LoVo (cell line): ENCODE measurements at regions not wholly inside any gene's neighbourhood (a gene's known extent, or its start where the extent isn't known, plus 50 kb on each side); places are given as distances from the start of the nearest gene placed in this dataset.

Experiments
- DNase-seq: peaks from one replicate; pipeline ENCODE4 v3.0.0-alpha.2; 2016; ENCODE audit warnings: low spot score

- DNase-seq: no peak
Observed at GRCh38 chr12:66910366-66910974, 231.6 kb upstream of the GRIP1 start.

GRCh38 chr12:66915306-66915904 is 236.5 kb upstream of the GRIP1 start:
- no peak for DNase-seq

GRCh38 chr12:66916189-66916588 is 237.3 kb upstream of the GRIP1 start:
- DNase-seq: no peak

GRCh38 chr12:66919466-66919865 is 240.6 kb upstream of the GRIP1 start:
- no peak for DNase-seq

- DNase-seq: no peak
Observed at GRCh38 chr12:66920205-66920604, 241.3 kb upstream of the GRIP1 start.

- no peak for DNase-seq
Observed at GRCh38 chr12:66921151-66921550, 242.3 kb upstream of the GRIP1 start.

GRCh38 chr12:66925083-66925482 is 246.2 kb upstream of the GRIP1 start:
- DNase-seq: no peak

- DNase-seq: no peak
Observed at GRCh38 chr12:66929121-66929520, 250.2 kb upstream of the GRIP1 start.

GRCh38 chr12:66931091-66931490 is 252.2 kb upstream of the GRIP1 start:
- no peak for DNase-seq

GRCh38 chr12:66932126-66932525 is 253.2 kb upstream of the GRIP1 start:
- no peak for DNase-seq

- DNase-seq: no peak
Observed at GRCh38 chr12:66934302-66935062, 255.6 kb upstream of the GRIP1 start.

GRCh38 chr12:66941150-66941549 is 262.3 kb upstream of the GRIP1 start:
- no peak for DNase-seq

GRCh38 chr12:66942741-66943465 is 264.0 kb upstream of the GRIP1 start:
- no peak for DNase-seq

GRCh38 chr12:66944365-66944764 is 265.5 kb upstream of the GRIP1 start:
- no peak for DNase-seq

GRCh38 chr12:66945189-66945817 is 266.4 kb upstream of the GRIP1 start:
- no peak for DNase-seq

- no peak for DNase-seq
Observed at GRCh38 chr12:66947119-66947518, 268.2 kb upstream of the GRIP1 start.

GRCh38 chr12:66952668-66953067 is 273.8 kb upstream of the GRIP1 start:
- no peak for DNase-seq

GRCh38 chr12:66956300-66956699 is 277.4 kb upstream of the GRIP1 start:
- DNase-seq: no peak

GRCh38 chr12:66959276-66959675 is 280.4 kb upstream of the GRIP1 start:
- no peak for DNase-seq

- DNase-seq: no peak
Observed at GRCh38 chr12:66960006-66960405, 281.1 kb upstream of the GRIP1 start.

- DNase-seq: no peak
Observed at GRCh38 chr12:66960704-66961690, 282.1 kb upstream of the GRIP1 start.
